Activated naive CD8-positive, alpha-beta T cell treated with anti-CD3 and anti-CD28 coated beads for 36 hours (primary cell): ENCODE measurements at regions not wholly inside any gene's neighbourhood (a gene's known extent, or its start where the extent isn't known, plus 50 kb on each side); places are given as distances from the start of the nearest gene placed in this dataset.

ENCODE experiments used
- DNase-seq: peaks from one replicate; pipeline ENCODE4 v3.0.0; 2021
- H3K27ac Mint-ChIP-seq: one replicate; pipeline ENCODE4 v1.8.0; 2022; ENCODE audit warnings: mild to moderate bottlenecking, moderate library complexity, mixed read lengths
- H3K27me3 Mint-ChIP-seq: one replicate; pipeline ENCODE4 v1.8.0; 2022; ENCODE audit warnings: mild to moderate bottlenecking, mixed read lengths
- H3K36me3 Mint-ChIP-seq: one replicate; pipeline ENCODE4 v1.8.0; 2021; ENCODE audit warnings: mild to moderate bottlenecking, mixed read lengths
- H3K4me1 Mint-ChIP-seq: one replicate; pipeline ENCODE4 v1.8.0; 2021; ENCODE audit warnings: mixed read lengths
- H3K4me3 Mint-ChIP-seq: one replicate; pipeline ENCODE4 v1.8.0; 2022; ENCODE audit warnings: mild to moderate bottlenecking, moderate library complexity, mixed read lengths
- H3K9me3 Mint-ChIP-seq: one replicate; pipeline ENCODE4 v1.8.0; 2022; ENCODE audit warnings: mixed read lengths

DNA sequence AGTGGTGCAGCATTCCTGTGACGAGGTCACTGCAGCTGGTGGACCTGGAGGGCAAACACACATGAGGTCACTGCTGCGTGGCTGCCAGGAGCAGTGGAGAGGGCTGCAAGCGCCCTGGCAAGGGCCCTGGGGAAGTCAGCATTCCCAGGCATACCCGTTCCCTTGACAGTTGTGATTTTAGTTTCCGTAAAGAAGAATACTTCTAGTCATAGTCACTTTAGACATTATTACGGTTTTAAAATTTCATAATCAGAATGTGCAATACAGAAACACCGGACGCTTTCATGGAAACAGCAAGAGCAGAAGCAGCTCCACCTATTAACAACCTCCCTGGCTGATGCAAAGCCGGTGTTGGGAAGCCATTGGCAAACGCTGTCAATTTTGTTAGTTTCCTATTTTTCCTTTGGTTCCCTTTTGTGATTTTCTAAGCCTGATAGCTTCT is 129.8 kb downstream of the GADD45G start:
- H3K36me3 Mint-ChIP-seq, result no peaks in the 10 kb centered on the region
- no peaks in the 10 kb centered on the region for H3K27me3 Mint-ChIP-seq
- H3K9me3 Mint-ChIP-seq, result no peaks in the 10 kb centered on the region
- H3K27ac Mint-ChIP-seq, result no peak overlapping the region
- no peak overlapping the region for H3K4me3 Mint-ChIP-seq
- H3K4me1 Mint-ChIP-seq, result peaks cover 9% of the 10 kb centered on the region
- DNase-seq, result no peak

DNA sequence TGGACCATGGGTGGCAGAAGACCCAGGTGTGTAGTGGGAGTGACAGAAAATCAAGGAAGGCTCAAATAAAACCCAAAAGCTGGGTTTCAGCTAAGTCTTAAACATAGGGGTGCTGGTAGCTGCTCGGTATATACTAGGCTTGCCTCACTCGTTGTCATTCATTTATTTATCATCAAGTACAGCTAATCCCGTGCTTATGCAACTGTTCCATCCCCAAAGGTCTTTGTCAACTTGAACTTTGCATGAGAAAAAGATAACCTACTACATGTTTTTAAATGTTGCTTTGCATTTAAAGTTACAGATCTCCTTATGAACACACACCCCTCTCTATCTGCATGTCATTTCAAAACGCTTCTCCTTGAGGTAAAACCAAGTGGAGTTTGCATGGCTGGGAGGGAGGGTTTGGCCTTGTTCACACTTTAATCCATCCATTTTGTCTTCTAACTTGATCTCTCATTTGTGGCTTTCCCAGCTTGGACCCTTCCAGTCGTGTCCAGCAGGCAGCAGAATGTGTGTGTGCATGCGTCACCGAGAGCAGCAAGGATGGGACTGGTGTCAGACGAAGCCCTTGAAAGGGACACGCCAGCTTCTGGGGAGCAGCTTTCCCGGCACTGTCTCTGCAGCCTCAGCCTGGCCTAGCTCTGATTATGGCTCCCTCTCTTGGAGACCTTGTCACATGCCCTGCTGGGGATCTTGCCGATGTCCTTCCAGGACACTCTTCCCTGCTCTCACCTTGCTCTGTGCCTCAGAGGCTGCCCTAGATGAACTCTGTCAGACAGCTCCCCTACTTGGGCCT is 133.5 kb downstream of the GADD45G start:
- H3K4me1 Mint-ChIP-seq, result peaks cover 43% of the 10 kb centered on the region
- no peak overlapping the region for H3K27ac Mint-ChIP-seq
- H3K4me3 Mint-ChIP-seq, result no peak overlapping the region
- H3K36me3 Mint-ChIP-seq, result no peaks in the 10 kb centered on the region
- no peaks in the 10 kb centered on the region for H3K27me3 Mint-ChIP-seq
- no peak for DNase-seq
- no peaks in the 10 kb centered on the region for H3K9me3 Mint-ChIP-seq

DNA sequence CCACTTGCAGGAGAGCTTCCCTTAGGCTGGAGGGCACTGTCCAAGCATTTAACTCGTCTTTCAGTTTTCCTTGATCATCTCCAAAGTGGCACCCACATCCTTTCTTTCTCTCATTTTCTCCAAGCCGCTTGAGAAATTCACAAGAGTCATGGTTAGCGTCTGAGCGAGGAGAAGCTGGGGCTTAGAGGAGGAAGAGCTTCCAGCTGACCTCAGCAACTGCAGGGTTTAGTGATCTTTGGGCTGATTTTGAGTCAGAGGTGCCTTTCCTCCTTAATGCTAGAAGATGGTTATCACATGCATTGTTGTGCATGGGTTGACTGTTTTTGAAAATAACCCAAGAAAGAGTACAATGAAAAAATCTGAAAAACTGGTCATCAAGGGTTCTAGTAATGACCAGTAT is 134.7 kb downstream of the GADD45G start:
- H3K4me3 Mint-ChIP-seq, result no peak overlapping the region
- no peaks in the 10 kb centered on the region for H3K36me3 Mint-ChIP-seq

DNA sequence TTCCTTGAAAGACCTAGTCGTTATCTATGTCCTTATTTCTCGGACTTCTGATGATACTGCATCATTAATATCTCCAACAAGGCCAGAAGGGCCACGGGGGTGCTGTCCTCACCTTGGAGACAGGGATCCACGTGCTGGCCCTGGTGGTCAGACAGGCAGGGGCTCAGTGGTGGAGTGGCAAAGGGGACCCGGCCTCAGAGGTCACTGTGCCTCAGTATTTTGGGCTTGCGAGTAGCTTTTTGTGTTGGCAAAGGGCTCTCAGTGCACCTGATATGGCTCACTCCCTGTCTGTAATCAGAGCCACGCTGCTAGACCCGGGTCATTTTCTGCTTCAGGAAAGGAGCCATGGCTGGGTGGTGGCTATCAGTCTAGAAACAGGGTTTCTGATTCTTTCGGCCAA is 135.1 kb downstream of the GADD45G start:
- no peak overlapping the region for H3K27ac Mint-ChIP-seq
- H3K4me1 Mint-ChIP-seq, result peaks cover 58% of the 10 kb centered on the region
- H3K27me3 Mint-ChIP-seq, result no peaks in the 10 kb centered on the region
- no peak for DNase-seq
- no peak overlapping the region for H3K4me3 Mint-ChIP-seq
- H3K36me3 Mint-ChIP-seq, result no peaks in the 10 kb centered on the region
- no peaks in the 10 kb centered on the region for H3K9me3 Mint-ChIP-seq

More for the DNA sequence above, 134.7 kb downstream of the GADD45G start:
- Mint-ChIP-seq H3K4me1 (peaks cover 55% of the 10 kb centered on the region), H3K27me3 (no peaks in the 10 kb centered on the region), H3K9me3 (no peaks in the 10 kb centered on the region), H3K27ac (no peak overlapping the region)
- DNase-seq, result no peak

DNA sequence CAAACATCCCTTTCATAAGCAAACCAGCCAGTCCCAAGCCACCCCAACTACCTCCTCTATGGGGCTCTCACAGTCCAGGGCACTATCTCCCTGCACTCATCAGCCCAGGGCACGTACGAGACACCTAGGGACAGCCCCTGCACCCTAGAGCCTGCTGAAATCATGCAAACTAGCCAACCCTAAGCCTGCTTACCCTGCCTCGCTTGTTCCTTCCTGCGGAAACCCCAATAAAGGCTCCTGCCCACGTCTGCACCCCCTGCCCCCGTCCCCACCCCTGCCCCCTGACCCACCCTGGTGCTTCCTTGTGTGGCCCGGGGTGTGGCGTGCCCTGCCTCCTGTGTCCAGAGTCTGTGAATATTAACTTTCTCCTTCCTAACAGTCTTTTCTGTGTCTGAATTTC is 135.9 kb downstream of the GADD45G start:
- Mint-ChIP-seq H3K4me1 (peaks cover 60% of the 10 kb centered on the region), H3K27me3 (no peaks in the 10 kb centered on the region), H3K4me3 (peak overlapping the region; percentile 9), H3K36me3 (no peaks in the 10 kb centered on the region), H3K27ac (no peak overlapping the region), H3K9me3 (no peaks in the 10 kb centered on the region)
- DNase-seq, result peak; percentile 46

DNA sequence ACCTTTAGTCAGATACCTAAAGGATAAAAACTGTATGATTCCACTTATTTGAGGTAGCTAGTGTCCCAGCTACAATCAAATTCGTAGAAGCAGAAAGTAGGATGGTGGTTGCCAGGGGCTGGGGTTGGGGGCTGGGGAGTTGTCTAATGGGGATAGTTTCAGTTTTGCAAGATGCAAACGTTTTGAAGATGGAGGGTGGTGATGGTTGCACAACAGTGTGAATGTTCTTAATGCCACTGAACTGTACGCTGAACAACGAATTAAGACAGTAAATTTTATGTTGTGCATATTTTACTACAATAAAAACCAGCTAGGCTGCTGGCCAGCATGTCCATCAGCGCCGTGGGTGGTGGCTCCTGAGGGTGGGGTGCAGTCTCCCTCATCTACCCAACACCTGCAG is 137.8 kb downstream of the GADD45G start:
- Mint-ChIP-seq H3K36me3 (no peaks in the 10 kb centered on the region), H3K4me1 (peaks cover 63% of the 10 kb centered on the region), H3K9me3 (no peaks in the 10 kb centered on the region), H3K27me3 (no peaks in the 10 kb centered on the region), H3K4me3 (no peak overlapping the region), H3K27ac (no peak overlapping the region)
- DNase-seq, result no peak

DNA sequence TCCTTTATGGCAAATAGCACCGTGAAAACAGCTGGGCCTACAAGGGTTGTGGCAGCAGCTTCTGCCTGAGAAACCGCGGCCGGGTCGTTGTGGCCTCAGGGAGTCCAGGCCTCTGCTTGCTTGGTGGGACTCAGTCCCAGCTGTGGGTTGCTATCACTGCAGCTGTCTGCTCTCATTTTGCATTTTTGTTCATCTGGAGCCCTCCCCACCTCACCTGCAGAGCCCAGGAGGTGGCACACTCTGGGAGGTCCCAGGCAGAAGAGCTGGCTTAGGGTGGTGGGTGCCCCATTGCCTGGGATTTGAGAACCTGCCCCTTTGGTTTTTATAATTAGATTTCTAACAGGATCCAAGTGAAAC is 138.4 kb downstream of the GADD45G start:
- Mint-ChIP-seq H3K4me1 (peaks cover 65% of the 10 kb centered on the region), H3K27me3 (no peaks in the 10 kb centered on the region), H3K27ac (peak overlapping the region; percentile 84), H3K36me3 (no peaks in the 10 kb centered on the region), H3K9me3 (no peaks in the 10 kb centered on the region), H3K4me3 (peak overlapping the region; percentile 19)
- peak; percentile 45 for DNase-seq

DNA sequence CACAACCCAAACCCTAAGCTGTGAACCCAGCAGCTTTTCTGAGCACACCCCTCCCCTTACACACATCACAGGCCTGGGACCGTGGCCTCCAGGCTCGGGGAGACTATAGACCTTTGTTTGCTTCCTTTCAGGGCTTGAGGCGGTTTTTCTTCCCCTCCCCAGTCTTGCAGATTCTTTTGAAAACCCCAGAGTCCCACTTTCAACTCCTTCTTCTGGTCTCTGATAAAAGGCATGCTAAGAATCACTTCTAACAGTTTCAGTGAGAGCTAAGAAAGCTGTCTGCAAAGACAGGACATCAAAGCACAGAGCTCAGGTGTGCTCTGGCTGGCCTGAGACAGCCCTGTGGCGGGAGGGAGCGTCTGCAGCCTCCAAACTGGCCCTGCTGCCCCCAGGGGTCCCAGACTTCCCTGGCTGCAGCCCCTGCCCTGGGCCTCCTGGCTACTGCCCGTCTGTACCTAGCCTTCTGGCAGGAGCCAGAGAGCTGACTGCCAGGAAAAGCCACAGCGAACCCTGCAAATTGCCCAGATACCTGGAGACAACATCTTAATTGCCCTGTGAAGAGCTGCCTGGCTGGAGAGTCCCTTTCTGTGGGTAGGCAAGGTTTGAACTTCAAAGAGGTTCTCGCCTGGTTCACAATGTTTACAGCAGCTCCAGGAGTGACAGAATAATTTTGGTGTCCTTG is 138.9 kb downstream of the GADD45G start:
- no peaks in the 10 kb centered on the region for H3K36me3 Mint-ChIP-seq
- no peaks in the 10 kb centered on the region for H3K9me3 Mint-ChIP-seq
- DNase-seq, result peak; percentile 66
- H3K4me3 Mint-ChIP-seq, result peak overlapping the region; percentile 19
- peaks cover 64% of the 10 kb centered on the region for H3K4me1 Mint-ChIP-seq
- H3K27me3 Mint-ChIP-seq, result no peaks in the 10 kb centered on the region
- peak overlapping the region; percentile 84 for H3K27ac Mint-ChIP-seq

DNA sequence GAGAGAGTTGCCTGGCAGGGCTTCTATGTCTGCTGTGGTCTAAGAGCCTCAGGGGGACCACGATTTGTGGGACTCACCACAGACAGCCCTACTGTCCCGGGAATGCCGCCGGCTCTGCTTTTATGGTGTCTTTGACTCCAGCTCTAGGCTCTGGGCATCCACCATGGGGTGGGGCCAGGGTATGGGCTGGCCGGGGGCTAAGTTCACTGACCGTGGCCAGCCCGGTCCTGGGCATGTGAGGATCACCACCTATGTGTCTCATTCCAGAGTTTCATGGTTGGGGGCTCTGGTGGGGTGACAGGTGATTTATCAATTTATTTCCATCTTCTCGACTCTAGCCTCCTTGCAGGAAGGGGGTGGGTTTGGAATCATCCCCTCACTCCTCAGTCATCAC is 139.4 kb downstream of the GADD45G start:
- H3K4me3 Mint-ChIP-seq, result peak overlapping the region; percentile 8
- H3K27ac Mint-ChIP-seq, result peak overlapping the region; percentile 79
- H3K36me3 Mint-ChIP-seq, result no peaks in the 10 kb centered on the region
- no peak for DNase-seq
- no peaks in the 10 kb centered on the region for H3K27me3 Mint-ChIP-seq
- no peaks in the 10 kb centered on the region for H3K9me3 Mint-ChIP-seq
- H3K4me1 Mint-ChIP-seq, result peaks cover 61% of the 10 kb centered on the region

DNA sequence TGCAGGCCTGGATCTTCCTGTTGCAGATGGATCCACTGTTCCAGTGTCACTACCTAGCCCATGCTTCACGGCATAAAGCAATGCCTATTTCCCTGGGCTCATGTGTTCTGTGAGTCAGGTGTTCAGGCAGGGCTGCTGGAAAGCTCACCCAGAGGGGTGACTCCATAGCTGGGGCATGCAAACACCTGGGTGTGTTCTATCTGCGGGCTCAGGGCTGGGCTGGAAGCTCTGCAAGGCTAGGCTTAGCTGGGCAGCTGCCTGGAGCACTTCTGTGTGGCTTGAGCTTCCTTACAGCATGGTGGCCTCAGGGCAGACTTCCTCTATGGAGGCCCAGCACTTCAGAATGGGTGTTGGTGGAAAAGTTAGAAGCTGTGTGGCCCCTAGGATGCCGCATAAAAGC is 139.9 kb downstream of the GADD45G start:
- Mint-ChIP-seq H3K27ac (peak overlapping the region; percentile 79), H3K9me3 (no peaks in the 10 kb centered on the region), H3K4me3 (no peak overlapping the region)

DNA sequence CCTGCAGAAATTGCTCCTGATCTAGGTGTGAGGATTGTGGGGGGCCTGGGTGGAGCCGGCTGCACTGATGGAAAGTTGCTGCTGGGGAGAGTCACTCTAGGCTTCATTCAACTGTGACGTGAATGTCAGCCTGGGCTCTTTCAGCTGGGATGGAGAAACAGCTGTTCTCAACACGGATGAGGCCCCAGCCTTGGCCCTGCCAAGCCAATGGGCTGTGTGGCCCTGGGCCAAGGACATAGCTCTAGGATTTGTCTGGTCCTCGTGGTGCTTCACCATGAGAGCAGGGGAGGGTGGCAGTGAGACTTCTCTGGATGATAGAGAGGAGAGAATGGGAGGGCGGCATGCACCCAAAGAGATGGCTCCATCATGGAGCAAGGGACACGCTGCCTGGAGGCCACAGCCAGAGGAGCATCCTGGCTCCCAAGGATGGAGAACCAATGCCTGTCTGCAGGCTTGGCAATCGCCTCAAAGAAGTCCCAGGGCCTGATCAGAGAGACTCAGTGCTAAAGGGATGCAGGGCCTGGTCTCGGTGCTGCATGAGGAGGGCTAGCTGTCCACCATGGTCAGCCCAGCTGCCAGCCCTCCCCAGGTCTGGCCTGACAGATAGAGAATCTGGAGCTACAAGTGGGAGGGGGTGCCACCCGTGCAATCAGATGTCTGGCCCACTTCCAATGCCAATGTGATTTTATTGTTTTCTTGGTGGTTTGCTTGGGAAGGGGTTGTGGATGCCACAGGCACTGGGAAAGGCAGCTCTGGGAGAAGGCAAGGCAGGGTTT is 141.0 kb downstream of the GADD45G start:
- Mint-ChIP-seq H3K27me3 (no peaks in the 10 kb centered on the region), H3K36me3 (no peaks in the 10 kb centered on the region), H3K27ac (no peak overlapping the region), H3K9me3 (no peaks in the 10 kb centered on the region), H3K4me3 (no peak overlapping the region), H3K4me1 (peaks cover 47% of the 10 kb centered on the region)
- no peak for DNase-seq

More for the DNA sequence above, 139.9 kb downstream of the GADD45G start:
- peaks cover 57% of the 10 kb centered on the region for H3K4me1 Mint-ChIP-seq
- H3K27me3 Mint-ChIP-seq, result no peaks in the 10 kb centered on the region
- H3K36me3 Mint-ChIP-seq, result no peaks in the 10 kb centered on the region
- DNase-seq, result no peak

DNA sequence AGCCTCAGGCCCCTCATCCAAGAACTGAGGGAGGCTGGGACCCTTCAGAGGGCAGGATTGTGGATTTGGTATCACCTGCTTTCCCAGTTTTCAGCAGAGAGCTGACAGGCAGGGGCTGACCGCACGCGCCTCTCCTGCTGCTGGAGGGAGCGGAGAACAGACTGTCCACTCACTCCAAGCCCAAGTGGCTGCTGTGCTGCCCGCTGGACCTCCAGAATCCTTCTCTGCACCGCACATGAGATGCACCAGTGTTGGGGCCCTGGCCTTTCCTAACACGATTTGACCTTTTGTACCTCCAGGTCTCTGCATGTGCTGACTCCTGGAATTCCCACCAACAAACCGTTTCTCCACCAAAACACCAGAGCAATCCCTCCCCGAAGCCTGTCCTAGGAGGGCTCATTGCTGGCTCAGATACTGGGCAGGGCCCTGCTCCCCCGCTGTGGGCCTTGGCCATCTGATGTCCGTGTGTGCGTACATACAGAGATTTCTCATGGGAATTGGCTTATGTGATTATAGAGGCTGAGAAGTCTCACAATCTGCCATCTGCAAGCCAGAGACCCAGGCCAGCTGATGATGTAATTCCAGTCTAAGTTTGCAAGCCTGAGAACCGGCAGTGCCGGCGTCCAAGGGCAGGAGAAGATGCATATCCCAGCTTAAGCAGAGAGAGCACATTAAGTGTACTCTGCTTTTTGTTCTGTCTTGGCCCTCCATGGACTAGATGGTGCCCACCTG is 141.7 kb downstream of the GADD45G start:
- Mint-ChIP-seq H3K36me3 (no peaks in the 10 kb centered on the region), H3K27me3 (no peaks in the 10 kb centered on the region), H3K27ac (no peak overlapping the region), H3K4me3 (no peak overlapping the region), H3K9me3 (no peaks in the 10 kb centered on the region), H3K4me1 (peaks cover 41% of the 10 kb centered on the region)
- DNase-seq, result no peak

DNA sequence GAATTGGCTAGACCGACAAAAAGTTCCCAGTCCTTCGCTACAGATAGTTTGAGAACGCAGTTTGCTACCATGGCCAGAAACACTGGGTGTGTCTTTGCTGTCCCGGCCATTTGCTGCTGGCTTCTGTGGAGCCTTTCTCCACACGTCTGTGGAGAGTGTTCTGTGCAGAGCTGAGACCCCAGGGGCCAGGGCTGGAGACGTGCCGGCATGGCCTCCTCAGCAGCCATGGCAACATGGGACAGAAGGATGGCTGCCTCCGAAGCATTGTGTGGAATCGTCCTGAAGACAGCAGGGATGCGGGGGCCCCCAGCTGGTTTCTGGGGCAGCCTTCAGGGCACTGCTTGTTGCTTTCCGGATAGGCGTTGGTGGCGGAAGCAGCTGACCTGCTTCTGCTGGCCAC is 142.8 kb downstream of the GADD45G start:
- no peak overlapping the region for H3K27ac Mint-ChIP-seq
- H3K4me3 Mint-ChIP-seq, result no peak overlapping the region
- H3K4me1 Mint-ChIP-seq, result peaks cover 32% of the 10 kb centered on the region
- H3K27me3 Mint-ChIP-seq, result no peaks in the 10 kb centered on the region
- H3K36me3 Mint-ChIP-seq, result no peaks in the 10 kb centered on the region
- H3K9me3 Mint-ChIP-seq, result no peaks in the 10 kb centered on the region
- DNase-seq, result no peak

DNA sequence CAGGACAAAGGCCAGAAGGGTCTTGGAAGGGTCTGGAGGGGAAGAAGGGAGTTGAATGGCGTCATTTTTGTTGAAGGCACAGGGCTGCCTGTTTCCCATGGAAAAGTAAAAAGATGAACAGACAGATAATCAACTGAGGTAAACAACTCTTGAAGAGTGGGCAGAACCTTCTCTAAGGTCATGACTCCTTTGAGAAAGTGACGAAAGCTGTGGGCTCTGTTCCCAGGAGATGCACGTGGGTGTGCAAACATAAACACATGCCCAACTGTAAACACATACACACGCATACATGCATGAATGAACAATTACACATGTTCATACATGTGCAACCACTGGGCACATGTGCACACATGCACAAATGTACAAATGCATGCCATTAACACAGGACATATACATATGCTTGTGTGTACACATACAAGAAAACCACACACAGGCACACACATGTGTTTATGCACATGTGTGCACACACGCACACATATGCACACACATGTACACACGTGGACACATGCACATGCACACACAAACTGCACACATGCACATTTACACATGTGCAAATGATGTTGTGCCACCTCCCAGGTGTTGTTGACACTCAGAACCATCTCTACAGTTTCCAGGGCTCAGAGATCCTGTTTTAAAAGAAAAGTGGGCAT is 143.3 kb downstream of the GADD45G start:
- peaks cover 27% of the 10 kb centered on the region for H3K4me1 Mint-ChIP-seq
- no peaks in the 10 kb centered on the region for H3K27me3 Mint-ChIP-seq
- H3K9me3 Mint-ChIP-seq, result no peaks in the 10 kb centered on the region
- no peak overlapping the region for H3K4me3 Mint-ChIP-seq
- DNase-seq, result no peak
- H3K27ac Mint-ChIP-seq, result no peak overlapping the region
- H3K36me3 Mint-ChIP-seq, result no peaks in the 10 kb centered on the region
